HepG2 (cell line): ENCODE measurements at regions not wholly inside any gene's neighbourhood (a gene's known extent, or its start where the extent isn't known, plus 50 kb on each side); places are given as distances from the start of the nearest gene placed in this dataset.

Experiments used
- BHLHE40 ChIP-seq: IDR thresholded peaks from 2 replicates; pipeline ENCODE4 v1.6.1; 2011; ENCODE audit warnings: low read length, improper control_type of control experiment
- CTCF ChIP-seq: sonication (generic); formaldehyde crosslinking; IDR thresholded peaks from 2 replicates; pipeline ENCODE4 v1.5.0; 2020; ENCODE audit warnings: mild to moderate bottlenecking, missing genetic modification reagents, moderate library complexity
- EZH2 ChIP-seq: conservative IDR thresholded peaks from 2 replicates; pipeline ENCODE4 v1.6.1; 2012; ENCODE audit warnings: mild to moderate bottlenecking, low read depth, low read length, moderate library complexity
- GLI4 ChIP-seq: sonication (generic); formaldehyde crosslinking; IDR thresholded peaks from 2 replicates; pipeline ENCODE4 v1.5.1; 2020; ENCODE audit warnings: missing genetic modification reagents, mild to moderate bottlenecking, moderate library complexity, borderline replicate concordance
- IKZF1 ChIP-seq: fragments of 450-650 bp; IDR thresholded peaks from 2 replicates; pipeline ENCODE4 v1.7.1; 2016
- MAX ChIP-seq: IDR thresholded peaks from 2 replicates; pipeline ENCODE4 v1.6.1; 2012; ENCODE audit warnings: inconsistent platforms
- ONECUT2 ChIP-seq: sonication (generic); formaldehyde crosslinking; IDR thresholded peaks from 2 replicates; pipeline ENCODE4 v1.4.0; 2020; ENCODE audit warnings: missing genetic modification reagents
- STAT6 ChIP-seq: sonication (generic); formaldehyde crosslinking; IDR thresholded peaks from 2 replicates; pipeline ENCODE4 v1.4.0; 2020; ENCODE audit warnings: missing genetic modification reagents, mild to moderate bottlenecking, borderline replicate concordance
- ZBTB1 ChIP-seq: sonication (generic); formaldehyde crosslinking; IDR thresholded peaks from 2 replicates; pipeline ENCODE4 v1.4.0; 2020; ENCODE audit warnings: missing genetic modification reagents, borderline replicate concordance
- ZFP1 ChIP-seq: IDR thresholded peaks from 2 replicates; pipeline ENCODE4 v1.6.1; 2016
- ZNF251 ChIP-seq: sonication (generic); formaldehyde crosslinking; IDR thresholded peaks from 2 replicates; pipeline ENCODE4 v1.9.0; 2021; ENCODE audit warnings: mild to moderate bottlenecking, missing genetic modification reagents
- TF ChIP-seq, protein P1 (sequence below): sonication (generic); formaldehyde crosslinking; IDR thresholded peaks from 2 replicates; pipeline ENCODE4 v1.5.0; 2020; ENCODE audit warnings: missing genetic modification reagents
- TF ChIP-seq, protein P2 (sequence below): sonication (generic); formaldehyde crosslinking; IDR thresholded peaks from 2 replicates; pipeline ENCODE4 v1.5.0; 2020; ENCODE audit warnings: missing genetic modification reagents

- TF ChIP-seq IKZF1 = no peak
- no peak for TF ChIP-seq STAT6 (CRISPR knock-in tag)
- no peak for TF ChIP-seq EZH2
- TF ChIP-seq, protein P1, sequence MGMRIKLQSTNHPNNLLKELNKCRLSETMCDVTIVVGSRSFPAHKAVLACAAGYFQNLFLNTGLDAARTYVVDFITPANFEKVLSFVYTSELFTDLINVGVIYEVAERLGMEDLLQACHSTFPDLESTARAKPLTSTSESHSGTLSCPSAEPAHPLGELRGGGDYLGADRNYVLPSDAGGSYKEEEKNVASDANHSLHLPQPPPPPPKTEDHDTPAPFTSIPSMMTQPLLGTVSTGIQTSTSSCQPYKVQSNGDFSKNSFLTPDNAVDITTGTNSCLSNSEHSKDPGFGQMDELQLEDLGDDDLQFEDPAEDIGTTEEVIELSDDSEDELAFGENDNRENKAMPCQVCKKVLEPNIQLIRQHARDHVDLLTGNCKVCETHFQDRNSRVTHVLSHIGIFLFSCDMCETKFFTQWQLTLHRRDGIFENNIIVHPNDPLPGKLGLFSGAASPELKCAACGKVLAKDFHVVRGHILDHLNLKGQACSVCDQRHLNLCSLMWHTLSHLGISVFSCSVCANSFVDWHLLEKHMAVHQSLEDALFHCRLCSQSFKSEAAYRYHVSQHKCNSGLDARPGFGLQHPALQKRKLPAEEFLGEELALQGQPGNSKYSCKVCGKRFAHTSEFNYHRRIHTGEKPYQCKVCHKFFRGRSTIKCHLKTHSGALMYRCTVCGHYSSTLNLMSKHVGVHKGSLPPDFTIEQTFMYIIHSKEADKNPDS (CRISPR knock-in tag) = no peak
- no peak for TF ChIP-seq CTCF (CRISPR knock-in tag)
- no peak for TF ChIP-seq ZBTB1
- no peak for TF ChIP-seq ZNF251 (CRISPR knock-in tag)
- no peak for TF ChIP-seq ONECUT2 (CRISPR knock-in tag)
- TF ChIP-seq, protein P2, sequence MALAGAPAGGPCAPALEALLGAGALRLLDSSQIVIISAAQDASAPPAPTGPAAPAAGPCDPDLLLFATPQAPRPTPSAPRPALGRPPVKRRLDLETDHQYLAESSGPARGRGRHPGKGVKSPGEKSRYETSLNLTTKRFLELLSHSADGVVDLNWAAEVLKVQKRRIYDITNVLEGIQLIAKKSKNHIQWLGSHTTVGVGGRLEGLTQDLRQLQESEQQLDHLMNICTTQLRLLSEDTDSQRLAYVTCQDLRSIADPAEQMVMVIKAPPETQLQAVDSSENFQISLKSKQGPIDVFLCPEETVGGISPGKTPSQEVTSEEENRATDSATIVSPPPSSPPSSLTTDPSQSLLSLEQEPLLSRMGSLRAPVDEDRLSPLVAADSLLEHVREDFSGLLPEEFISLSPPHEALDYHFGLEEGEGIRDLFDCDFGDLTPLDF = no peak
- no peak for TF ChIP-seq GLI4 (CRISPR knock-in tag)
- TF ChIP-seq ZFP1 (CRISPR knock-in tag) = no peak
- no peak for TF ChIP-seq BHLHE40
- TF ChIP-seq MAX = no peak
Observed at GRCh38 chr5:53259176-53259575, 149.6 kb upstream of the MOCS2 start.
